OCI-LY1 (cell line): ENCODE measurements at regions not wholly inside any gene's neighbourhood (a gene's known extent, or its start where the extent isn't known, plus 50 kb on each side); places are given as distances from the start of the nearest gene placed in this dataset.

Experiments used
- CTCF ChIP-seq: fragments of 200-600 bp; sonication (generic), shearing (Covaris generic); IDR thresholded peaks from 2 replicates; pipeline ENCODE4 v1.5.1; 2017; ENCODE audit warnings: mild to moderate bottlenecking, antibody characterized with exemption, low read length, moderate library complexity, mixed read lengths
- EZH2 ChIP-seq: fragments of 200-600 bp; sonication (generic), shearing (Covaris generic); IDR thresholded peaks from 2 replicates; pipeline ENCODE4 v1.8.0; 2017; ENCODE audit warnings: borderline replicate concordance, mixed run types, mild to moderate bottlenecking, antibody characterized with exemption, low read length, moderate library complexity, mixed read lengths

- TF ChIP-seq CTCF (no peak), EZH2 (no peak)
Observed at GRCh38 chr13:31441800-31442510, 242.2 kb downstream of the B3GLCT start.
